Keratinocyte (primary cell): ENCODE measurements at regions not wholly inside any gene's neighbourhood (a gene's known extent, or its start where the extent isn't known, plus 50 kb on each side); places are given as distances from the start of the nearest gene placed in this dataset.

Experiments
- DNase-seq: peaks from one replicate; pipeline ENCODE4 v3.0.0-alpha.2; 2011; ENCODE audit warnings: low read depth, missing footprints, low spot score
- FAIRE-seq: peaks from 2 replicates; lab custom pipeline; 2011; peaks lifted over from hg19 to GRCh38; lab: Jason Lieb, UNC
- H2AFZ ChIP-seq: 2 replicates; pipeline ENCODE4 v1.6.0; 2012; ENCODE audit warnings: low read length, control low read depth, inconsistent platforms; ENCODE audit not compliant: control insufficient read depth
- H3K27ac ChIP-seq: 2 replicates; pipeline ENCODE4 v1.5.1; 2011; ENCODE audit warnings: low read length; ENCODE audit not compliant: control insufficient read depth, insufficient read depth
- H3K27me3 ChIP-seq: 3 replicates; pipeline ENCODE4 v1.6.0; 2011; ENCODE audit warnings: low read length; ENCODE audit not compliant: control insufficient read depth, insufficient read depth; ENCODE audit errors: extremely low read depth
- H3K36me3 ChIP-seq, 2 experiments: 2 replicates in 1 of 2; 3 replicates in 1 of 2; pipeline ENCODE4 v1.5.1; 2011; ENCODE audit warnings: low read length in 2 of 2, mild to moderate bottlenecking in 1 of 2; ENCODE audit not compliant: control insufficient read depth in 2 of 2, insufficient read depth in 2 of 2; ENCODE audit errors: extremely low read depth in 1 of 2
- H3K4me1 ChIP-seq: 3 replicates; pipeline ENCODE4 v1.5.1; 2011; ENCODE audit warnings: low read length; ENCODE audit not compliant: control insufficient read depth, insufficient read depth; ENCODE audit errors: extremely low read depth
- H3K4me2 ChIP-seq: 3 replicates; pipeline ENCODE4 v1.6.0; 2011; ENCODE audit warnings: low read depth, low read length; ENCODE audit not compliant: control insufficient read depth, insufficient read depth; ENCODE audit errors: extremely low read depth
- H3K4me3 ChIP-seq, 3 experiments: fragments of 200-600 bp in 1 of 3; sonication (generic) in 1 of 3; 2 replicates in 2 of 3; 3 replicates in 1 of 3; pipeline ENCODE4 v1.5.1; 2011 to 2016; ENCODE audit warnings: low read length in 3 of 3, mild to moderate bottlenecking in 3 of 3, control low read depth in 2 of 3, inconsistent platforms in 1 of 3, low read depth in 1 of 3, mixed read lengths in 1 of 3, mixed run types in 1 of 3, moderate library complexity in 1 of 3; ENCODE audit not compliant: control insufficient read depth in 2 of 3, insufficient read depth in 2 of 3; ENCODE audit errors: extremely low read depth in 1 of 3
- H3K79me2 ChIP-seq: 2 replicates; pipeline ENCODE4 v1.6.0; 2012; ENCODE audit warnings: low read length; ENCODE audit not compliant: control insufficient read depth, insufficient read depth
- H3K9ac ChIP-seq: 3 replicates; pipeline ENCODE4 v1.6.0; 2011; ENCODE audit warnings: low read length; ENCODE audit not compliant: control insufficient read depth, insufficient read depth; ENCODE audit errors: extremely low read depth
- H3K9me1 ChIP-seq: 3 replicates; pipeline ENCODE4 v1.6.0; 2011; ENCODE audit warnings: low read length; ENCODE audit not compliant: control insufficient read depth, insufficient read depth; ENCODE audit errors: extremely low read depth
- H3K9me3 ChIP-seq: 2 replicates; pipeline ENCODE4 v1.5.1; 2012; ENCODE audit warnings: low read depth, low read length; ENCODE audit not compliant: control insufficient read depth
- H4K20me1 ChIP-seq: 3 replicates; pipeline ENCODE4 v1.6.0; 2011; ENCODE audit warnings: low read length; ENCODE audit not compliant: control insufficient read depth, insufficient read depth; ENCODE audit errors: extremely low read depth
- EZH2 ChIP-seq: IDR thresholded peaks from one replicate; pipeline ENCODE4 v1.6.1; 2012; ENCODE audit warnings: inconsistent platforms, mild to moderate bottlenecking, low read length, moderate library complexity
- dilution Hi-C: fragments of 300-500 bp; cut with MboI; formaldehyde crosslinking; loops from one replicate; pipeline ENCODE4 v1.7.0; 2020; ENCODE audit warnings: low sequenced_read_pairs; ENCODE audit not compliant: extremely low pct_ligation_motif_present
- TF ChIP-seq, protein P1 (sequence below), 3 experiments: IDR thresholded peaks in 1 of 3; conservative IDR thresholded peaks in 1 of 3; optimal IDR thresholded peaks in 1 of 3; 2 replicates in 2 of 3; 3 replicates in 1 of 3; pipeline versions ENCODE3 to v1.5.1; 2011; ENCODE audit warnings: low read length in 3 of 3, mild to moderate bottlenecking in 3 of 3, moderate library complexity in 2 of 3, control low read depth in 1 of 3, inconsistent platforms in 1 of 3; ENCODE audit not compliant: insufficient read depth in 2 of 3; ENCODE audit errors: extremely low read depth in 1 of 3

DNA sequence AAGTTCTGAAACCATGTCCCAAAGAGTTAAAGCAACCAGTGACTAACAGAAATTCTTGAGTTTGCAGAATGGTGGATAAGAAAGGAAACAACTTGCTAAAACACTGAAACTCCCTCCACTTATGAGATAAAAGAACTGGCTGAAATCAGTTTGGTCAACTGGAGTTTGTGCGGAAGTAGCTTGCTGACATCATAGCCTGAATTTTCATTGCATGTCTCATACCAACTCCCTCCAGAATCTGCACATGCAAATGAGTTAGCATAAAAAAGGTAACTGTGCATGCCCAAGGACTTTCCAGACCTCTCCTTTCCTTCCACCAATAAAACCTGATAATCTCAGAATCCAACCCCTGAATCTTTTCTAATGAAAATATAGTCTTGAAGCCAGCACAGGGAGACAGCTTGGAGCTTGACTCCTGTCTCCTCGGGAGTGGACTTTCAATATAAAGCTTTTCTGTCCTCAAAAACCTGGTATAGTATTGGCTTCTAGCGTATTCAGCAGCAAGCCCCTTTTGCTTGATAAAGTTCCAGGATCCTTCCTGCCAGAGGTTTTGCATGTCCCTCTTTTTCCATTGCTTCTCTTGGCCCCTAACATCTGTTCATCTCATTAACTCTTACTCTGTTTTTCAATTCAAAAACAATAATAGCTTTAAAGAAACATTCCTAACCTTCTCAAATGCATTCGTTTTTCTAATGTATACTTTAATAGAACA, 785.8 kb upstream of the ADGRL4 start:
- no peaks in the 10 kb centered on the region for H3K9me3 ChIP-seq
- H3K9ac ChIP-seq, result no peak overlapping the region
- no peak overlapping the region for H2AFZ ChIP-seq
- H3K4me3 ChIP-seq, result no peak overlapping the region
- dilution Hi-C loops, result no loop called here
- DNase-seq (no peak), FAIRE-seq (no peak)
- no peaks in the 10 kb centered on the region for H4K20me1 ChIP-seq
- H3K27me3 ChIP-seq, result no peaks in the 10 kb centered on the region
- no peaks in the 10 kb centered on the region for H3K4me1 ChIP-seq
- no peaks in the 10 kb centered on the region for H3K36me3 ChIP-seq
- no peaks in the 10 kb centered on the region for H3K79me2 ChIP-seq
- H3K4me2 ChIP-seq, result no peak overlapping the region
- no peak overlapping the region for H3K27ac ChIP-seq
- H3K9me1 ChIP-seq, result no peaks in the 10 kb centered on the region
- no peak for TF ChIP-seq EZH2
- TF ChIP-seq, protein P1, sequence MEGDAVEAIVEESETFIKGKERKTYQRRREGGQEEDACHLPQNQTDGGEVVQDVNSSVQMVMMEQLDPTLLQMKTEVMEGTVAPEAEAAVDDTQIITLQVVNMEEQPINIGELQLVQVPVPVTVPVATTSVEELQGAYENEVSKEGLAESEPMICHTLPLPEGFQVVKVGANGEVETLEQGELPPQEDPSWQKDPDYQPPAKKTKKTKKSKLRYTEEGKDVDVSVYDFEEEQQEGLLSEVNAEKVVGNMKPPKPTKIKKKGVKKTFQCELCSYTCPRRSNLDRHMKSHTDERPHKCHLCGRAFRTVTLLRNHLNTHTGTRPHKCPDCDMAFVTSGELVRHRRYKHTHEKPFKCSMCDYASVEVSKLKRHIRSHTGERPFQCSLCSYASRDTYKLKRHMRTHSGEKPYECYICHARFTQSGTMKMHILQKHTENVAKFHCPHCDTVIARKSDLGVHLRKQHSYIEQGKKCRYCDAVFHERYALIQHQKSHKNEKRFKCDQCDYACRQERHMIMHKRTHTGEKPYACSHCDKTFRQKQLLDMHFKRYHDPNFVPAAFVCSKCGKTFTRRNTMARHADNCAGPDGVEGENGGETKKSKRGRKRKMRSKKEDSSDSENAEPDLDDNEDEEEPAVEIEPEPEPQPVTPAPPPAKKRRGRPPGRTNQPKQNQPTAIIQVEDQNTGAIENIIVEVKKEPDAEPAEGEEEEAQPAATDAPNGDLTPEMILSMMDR (optimal IDR thresholded peaks at IDR 0.05 in 1 of 3, IDR thresholded peaks at IDR 0.05 in 1 of 3, conservative IDR thresholded peaks at IDR 0.05 in 1 of 3; ENCODE audit: extremely low read depth in 1 of 3, insufficient read depth in 2 of 3, low read length in 3 of 3), result no peak

DNA sequence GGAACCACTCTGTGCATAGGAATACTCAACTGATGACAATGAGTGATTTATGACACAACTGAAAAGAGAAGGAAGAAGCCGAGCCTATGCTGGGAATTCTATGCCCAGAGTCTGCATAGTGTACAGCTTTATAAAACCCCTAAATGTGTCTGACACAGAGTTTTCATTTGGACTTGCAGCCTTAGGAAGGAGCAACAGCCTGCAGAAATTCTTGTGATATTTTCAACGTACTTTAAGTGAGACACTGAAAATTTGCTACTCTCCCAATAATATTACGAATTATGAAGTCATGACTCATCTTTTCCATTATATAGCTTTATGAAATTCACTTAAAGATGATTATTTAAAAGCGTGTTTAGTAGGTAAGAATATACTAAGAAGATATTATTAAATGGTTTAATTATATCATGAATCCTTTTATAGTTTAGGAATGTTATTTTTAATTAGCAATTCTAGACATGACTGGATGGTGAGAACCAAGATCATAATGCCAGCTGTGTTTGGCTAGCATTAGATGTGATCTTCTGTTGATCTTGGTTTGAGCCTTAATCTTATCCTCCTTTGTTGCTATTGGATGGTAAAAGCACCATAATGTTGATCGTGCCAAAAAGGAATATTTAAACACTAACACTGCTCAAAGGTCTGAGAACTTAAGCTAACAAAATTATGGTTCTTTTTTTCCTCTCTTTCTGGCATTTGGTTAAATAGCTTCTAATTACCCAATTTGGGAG, 785.1 kb upstream of the ADGRL4 start:
- FAIRE-seq (no peak), DNase-seq (no peak)
- no peak overlapping the region for H3K9ac ChIP-seq

More for the DNA sequence above, 785.1 kb upstream of the ADGRL4 start:
- no peaks in the 10 kb centered on the region for H3K79me2 ChIP-seq
- H3K4me3 ChIP-seq, result no peak overlapping the region
- no peak for TF ChIP-seq EZH2
- no peak overlapping the region for H3K27ac ChIP-seq
- H4K20me1 ChIP-seq, result no peaks in the 10 kb centered on the region
- H3K4me1 ChIP-seq, result no peaks in the 10 kb centered on the region
- no peak overlapping the region for H3K4me2 ChIP-seq
- H2AFZ ChIP-seq, result no peak overlapping the region
- H3K27me3 ChIP-seq, result no peaks in the 10 kb centered on the region
- no peaks in the 10 kb centered on the region for H3K36me3 ChIP-seq
- H3K9me1 ChIP-seq, result no peaks in the 10 kb centered on the region
- H3K9me3 ChIP-seq, result no peaks in the 10 kb centered on the region
- dilution Hi-C loops, result no loop called here
